H9 (cell line): ENCODE measurements at regions not wholly inside any gene's neighbourhood (a gene's known extent, or its start where the extent isn't known, plus 50 kb on each side); places are given as distances from the start of the nearest gene placed in this dataset.

ENCODE experiments used
- DNase-seq: peaks from one replicate; pipeline ENCODE4 v3.0.0-alpha.2; 2017
- H2AFZ ChIP-seq: one replicate; pipeline ENCODE4 v1.6.1; 2013; ENCODE audit warnings: mild to moderate bottlenecking, low read length, control low read depth, moderate library complexity
- H2AK5ac ChIP-seq: 2 replicates; pipeline ENCODE4 v1.6.1; 2013; ENCODE audit warnings: low read length, control low read depth, mixed read lengths; ENCODE audit not compliant: insufficient read length
- H2BK120ac ChIP-seq: one replicate; pipeline ENCODE4 v1.6.1; 2013; ENCODE audit warnings: low read depth, mild to moderate bottlenecking, low read length, control low read depth, inconsistent platforms; ENCODE audit not compliant: poor library complexity, severe bottlenecking
- H2BK12ac ChIP-seq: 2 replicates; pipeline ENCODE4 v1.6.1; 2013; ENCODE audit warnings: low read length, control low read depth, mixed read lengths, low read depth; ENCODE audit not compliant: insufficient read length
- H2BK15ac ChIP-seq: 2 replicates; pipeline ENCODE4 v1.6.1; 2013; ENCODE audit warnings: low read depth, low read length, control low read depth
- H2BK20ac ChIP-seq: one replicate; pipeline ENCODE4 v1.6.1; 2013; ENCODE audit warnings: low read depth, mild to moderate bottlenecking, low read length, control low read depth, inconsistent platforms; ENCODE audit not compliant: poor library complexity, severe bottlenecking
- H2BK5ac ChIP-seq: 2 replicates; pipeline ENCODE4 v1.6.1; 2013; ENCODE audit warnings: low read length, control low read depth, mixed read lengths; ENCODE audit not compliant: insufficient read length
- H3K14ac ChIP-seq: 2 replicates; pipeline ENCODE4 v1.6.1; 2013; ENCODE audit warnings: low read length, control low read depth; ENCODE audit not compliant: insufficient read depth
- H3K18ac ChIP-seq: 2 replicates; pipeline ENCODE4 v1.6.1; 2013; ENCODE audit warnings: low read depth, mild to moderate bottlenecking, mixed read lengths, low read length, control low read depth; ENCODE audit not compliant: insufficient read length
- H3K23ac ChIP-seq: 2 replicates; pipeline ENCODE4 v1.6.1; 2013; ENCODE audit warnings: low read length, control low read depth, mixed read lengths, low read depth; ENCODE audit not compliant: insufficient read length
- H3K23me2 ChIP-seq: 2 replicates; pipeline ENCODE4 v1.6.1; 2013; ENCODE audit warnings: low read depth, mild to moderate bottlenecking, mixed read lengths, low read length, control low read depth; ENCODE audit not compliant: insufficient read length, poor library complexity, severe bottlenecking
- H3K27ac ChIP-seq: 2 replicates; pipeline ENCODE4 v1.5.1; 2013; ENCODE audit warnings: low read length, control low read depth, mixed read lengths, low read depth; ENCODE audit not compliant: insufficient read length
- H3K27me3 ChIP-seq: 2 replicates; pipeline ENCODE4 v1.6.1; 2013; ENCODE audit warnings: low read length, control low read depth, inconsistent platforms; ENCODE audit not compliant: insufficient read depth
- H3K4ac ChIP-seq: 2 replicates; pipeline ENCODE4 v1.6.1; 2013; ENCODE audit warnings: low read depth, mild to moderate bottlenecking, control low read depth, inconsistent platforms, low read length, moderate library complexity
- H3K4me1 ChIP-seq: 2 replicates; pipeline ENCODE4 v1.6.1; 2013; ENCODE audit warnings: low read length, control low read depth, inconsistent platforms; ENCODE audit not compliant: insufficient read depth
- H3K4me2 ChIP-seq: 2 replicates; pipeline ENCODE4 v1.6.1; 2013; ENCODE audit warnings: low read length, control low read depth, mixed read lengths; ENCODE audit not compliant: insufficient read length, insufficient read depth
- H3K56ac ChIP-seq: 2 replicates; pipeline ENCODE4 v1.6.1; 2013; ENCODE audit warnings: low read depth, mild to moderate bottlenecking, mixed read lengths, low read length, control low read depth; ENCODE audit not compliant: insufficient read length
- H3K79me1 ChIP-seq: 2 replicates; pipeline ENCODE4 v1.6.1; 2013; ENCODE audit warnings: low read depth, mild to moderate bottlenecking, moderate library complexity, low read length, control low read depth, inconsistent platforms; ENCODE audit not compliant: insufficient read depth, poor library complexity, severe bottlenecking
- H3K79me2 ChIP-seq: 2 replicates; pipeline ENCODE4 v1.6.1; 2013; ENCODE audit warnings: low read length, control low read depth, inconsistent platforms; ENCODE audit not compliant: insufficient read depth
- H3K9ac ChIP-seq: 2 replicates; pipeline ENCODE4 v1.6.1; 2013; ENCODE audit warnings: low read length, control low read depth, mixed read lengths; ENCODE audit not compliant: insufficient read length; ENCODE audit errors: extremely low read depth
- H3K9me3 ChIP-seq: one replicate; pipeline ENCODE4 v1.6.1; 2013; ENCODE audit warnings: low read depth, low read length, inconsistent platforms; ENCODE audit not compliant: control insufficient read depth
- H3T11ph ChIP-seq: one replicate; pipeline ENCODE4 v1.6.1; 2013; ENCODE audit warnings: mild to moderate bottlenecking, low read length, control low read depth, inconsistent platforms
- H4K20me1 ChIP-seq: one replicate; pipeline ENCODE4 v1.6.1; 2013; ENCODE audit not compliant: control insufficient read depth, insufficient read length, insufficient read depth
- H4K5ac ChIP-seq: 2 replicates; pipeline ENCODE4 v1.6.1; 2013; ENCODE audit warnings: low read depth, mild to moderate bottlenecking, mixed read lengths, low read length, control low read depth; ENCODE audit not compliant: insufficient read length
- H4K8ac ChIP-seq: replicated peaks from 2 replicates; pipeline ENCODE4 v1.6.1; 2013; ENCODE audit warnings: low read length, control low read depth, mixed read lengths, low read depth; ENCODE audit not compliant: insufficient read length
- H4K91ac ChIP-seq: 2 replicates; pipeline ENCODE4 v1.6.1; 2013; ENCODE audit warnings: low read depth, mild to moderate bottlenecking, moderate library complexity, mixed read lengths, low read length, control low read depth; ENCODE audit not compliant: insufficient read length
- H3K27ac Mint-ChIP-seq, 3 experiments: 2 replicates in 2 of 3; 3 replicates in 1 of 3; pipeline ENCODE4 v1.8.0; 2020 to 2021; ENCODE audit warnings: mixed read lengths in 3 of 3, mild to moderate bottlenecking in 1 of 3, moderate library complexity in 1 of 3
- H3K27me3 Mint-ChIP-seq: 2 replicates; pipeline ENCODE4 v1.8.0; 2021; ENCODE audit warnings: low read depth, mild to moderate bottlenecking, moderate library complexity, mixed read lengths
- H3K36me3 Mint-ChIP-seq, 3 experiments: 2 replicates in 2 of 3; 3 replicates in 1 of 3; pipeline ENCODE4 v1.8.0; 2020 to 2021; ENCODE audit warnings: low read depth in 3 of 3, mixed read lengths in 3 of 3; ENCODE audit not compliant: insufficient read depth in 1 of 3
- H3K4me1 Mint-ChIP-seq, 2 experiments: 2 replicates each; pipeline ENCODE4 v1.8.0; 2020; ENCODE audit warnings: mixed read lengths in 2 of 2
- H3K4me3 Mint-ChIP-seq, 2 experiments: 2 replicates in 1 of 2; 3 replicates in 1 of 2; pipeline ENCODE4 v1.8.0; 2020 to 2021; ENCODE audit warnings: mild to moderate bottlenecking in 2 of 2, mixed read lengths in 2 of 2, moderate library complexity in 1 of 2
- H3K9me3 Mint-ChIP-seq, 2 experiments: 2 replicates in 1 of 2; 3 replicates in 1 of 2; pipeline ENCODE4 v1.8.0; 2020; ENCODE audit warnings: mild to moderate bottlenecking in 2 of 2, mixed read lengths in 2 of 2, moderate library complexity in 1 of 2
- WGBS: extraction: QIAGEN DNeasy Blood & Tissue Kit; methylation state at CpG from one replicate; pipeline ENCODE4 v1.1.7; 2013; ENCODE audit warnings: missing lambda C conversion rate, low lambda C conversion rate, mixed read lengths; ENCODE audit not compliant: insufficient read length; ENCODE audit errors: extremely low coverage; 5-methylcytosine and 5-hydroxymethylcytosine counted together
- TF ChIP-seq, protein P1 (sequence below): fragments of 200-600 bp; sonication (generic); conservative IDR thresholded peaks from 3 replicates; pipeline ENCODE4 v1.8.0; 2021; ENCODE audit warnings: antibody characterized with exemption, mild to moderate bottlenecking

DNA sequence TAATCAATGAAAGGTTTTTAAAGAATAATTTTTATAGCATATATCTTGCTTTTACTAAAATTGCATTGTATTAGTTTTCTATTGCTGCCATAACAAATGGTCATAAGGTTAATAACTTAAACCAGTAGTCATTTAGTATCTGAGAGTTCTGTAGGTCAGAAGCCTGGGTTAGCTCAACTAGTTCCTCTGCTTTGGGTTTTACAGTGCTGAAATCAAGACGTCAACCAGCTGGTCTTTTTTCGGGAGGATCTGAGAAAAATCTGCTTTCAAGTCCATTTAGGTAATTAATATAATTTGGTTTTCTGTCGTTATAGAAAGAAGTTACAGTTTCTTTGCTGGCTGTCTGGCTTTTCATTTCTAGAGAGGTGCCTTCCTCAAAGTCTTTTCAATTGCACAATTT is 577.7 kb downstream of the MRPL39 start:
- H4K91ac ChIP-seq = no peak overlapping the region
- Mint-ChIP-seq H3K4me1 (no peaks in the 10 kb centered on the region), H3K27me3 (no peaks in the 10 kb centered on the region), H3K36me3 (peaks cover 0 to 2% (median under 1%) of the 10 kb centered on the region in 3 experiments; a peak in 3 of 7 replicates), H3K27ac (no peak overlapping the region), H3K4me3 (no peak overlapping the region), H3K9me3 (peaks cover 40 to 52% of the 10 kb centered on the region in 2 experiments)
- H3K9ac ChIP-seq = no peak overlapping the region
- H3K9me3 ChIP-seq = no peaks in the 10 kb centered on the region
- no peaks in the 10 kb centered on the region for H3K4me1 ChIP-seq
- no peak overlapping the region for H2BK15ac ChIP-seq
- no peak overlapping the region for H3K23ac ChIP-seq
- no peak overlapping the region for H2BK20ac ChIP-seq
- H4K8ac ChIP-seq = no peak overlapping the region
- H3K4me2 ChIP-seq = no peak overlapping the region
- WGBS = no CpG with 5 or more reads among the region's 3 CpGs
- no peak overlapping the region for H3K14ac ChIP-seq
- no peak overlapping the region for H3T11ph ChIP-seq
- H4K5ac ChIP-seq = no peak overlapping the region
- H2BK5ac ChIP-seq = no peak overlapping the region
- no peak overlapping the region for H3K27ac ChIP-seq
- H3K4ac ChIP-seq = no peak overlapping the region
- H3K27me3 ChIP-seq = no peaks in the 10 kb centered on the region
- H2BK12ac ChIP-seq = no peak overlapping the region
- no peaks in the 10 kb centered on the region for H4K20me1 ChIP-seq
- no peak for DNase-seq
- H2BK120ac ChIP-seq = no peak overlapping the region
- no peak overlapping the region for H2AFZ ChIP-seq
- no peak overlapping the region for H3K56ac ChIP-seq
- no peaks in the 10 kb centered on the region for H3K23me2 ChIP-seq
- H3K18ac ChIP-seq = no peak overlapping the region
- H2AK5ac ChIP-seq = no peak overlapping the region
- no peaks in the 10 kb centered on the region for H3K79me1 ChIP-seq
- TF ChIP-seq, protein P1, sequence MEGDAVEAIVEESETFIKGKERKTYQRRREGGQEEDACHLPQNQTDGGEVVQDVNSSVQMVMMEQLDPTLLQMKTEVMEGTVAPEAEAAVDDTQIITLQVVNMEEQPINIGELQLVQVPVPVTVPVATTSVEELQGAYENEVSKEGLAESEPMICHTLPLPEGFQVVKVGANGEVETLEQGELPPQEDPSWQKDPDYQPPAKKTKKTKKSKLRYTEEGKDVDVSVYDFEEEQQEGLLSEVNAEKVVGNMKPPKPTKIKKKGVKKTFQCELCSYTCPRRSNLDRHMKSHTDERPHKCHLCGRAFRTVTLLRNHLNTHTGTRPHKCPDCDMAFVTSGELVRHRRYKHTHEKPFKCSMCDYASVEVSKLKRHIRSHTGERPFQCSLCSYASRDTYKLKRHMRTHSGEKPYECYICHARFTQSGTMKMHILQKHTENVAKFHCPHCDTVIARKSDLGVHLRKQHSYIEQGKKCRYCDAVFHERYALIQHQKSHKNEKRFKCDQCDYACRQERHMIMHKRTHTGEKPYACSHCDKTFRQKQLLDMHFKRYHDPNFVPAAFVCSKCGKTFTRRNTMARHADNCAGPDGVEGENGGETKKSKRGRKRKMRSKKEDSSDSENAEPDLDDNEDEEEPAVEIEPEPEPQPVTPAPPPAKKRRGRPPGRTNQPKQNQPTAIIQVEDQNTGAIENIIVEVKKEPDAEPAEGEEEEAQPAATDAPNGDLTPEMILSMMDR = no peak
- no peaks in the 10 kb centered on the region for H3K79me2 ChIP-seq
